ENCODE measurements at regions not wholly inside any gene's neighbourhood (a gene's known extent, or its start where the extent isn't known, plus 50 kb on each side); places are given as distances from the start of the nearest gene placed in this dataset.
"Not testable (repeated sequence)": the region's sequence is repeated elsewhere in the genome, so short reads cannot be mapped to it uniquely, and the experiment has no call there.

DNA sequence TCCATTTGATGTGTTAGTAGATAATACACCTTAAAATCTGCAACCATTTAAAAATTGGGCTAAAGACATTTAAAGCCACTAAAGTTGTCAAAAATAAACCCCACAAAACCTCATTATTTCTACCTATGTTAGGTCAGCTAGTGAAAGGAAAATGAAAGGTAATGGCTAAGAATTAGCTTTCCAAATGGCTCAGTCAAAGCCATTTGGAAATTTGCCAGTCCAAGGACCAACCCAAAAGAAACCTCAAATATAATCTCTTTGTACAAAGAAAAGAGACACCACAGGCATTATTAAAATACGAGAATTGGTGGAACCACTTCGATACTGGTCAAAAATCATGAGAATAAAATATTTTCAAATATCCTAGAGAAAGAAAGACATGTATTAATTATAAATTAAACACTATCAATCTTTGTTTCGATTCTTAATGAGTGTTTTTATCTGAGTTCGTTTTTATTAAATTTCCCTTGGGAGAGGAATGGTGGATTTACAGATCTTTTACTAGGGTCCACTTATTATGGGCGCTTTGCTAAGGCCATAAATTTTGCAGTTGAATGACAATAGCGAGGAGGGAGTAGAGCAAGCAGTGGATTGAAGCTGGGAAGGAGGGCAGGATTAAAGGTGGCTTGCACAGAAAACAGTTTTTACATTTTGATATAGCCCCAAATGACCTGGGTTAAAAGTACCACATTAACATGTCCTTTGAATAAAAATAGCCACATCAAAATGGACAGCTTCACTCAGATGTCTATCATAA, 116.8 kb upstream of the SHB start:
- no peak for DNase-seq (ENCODE audit: low spot score)

DNA sequence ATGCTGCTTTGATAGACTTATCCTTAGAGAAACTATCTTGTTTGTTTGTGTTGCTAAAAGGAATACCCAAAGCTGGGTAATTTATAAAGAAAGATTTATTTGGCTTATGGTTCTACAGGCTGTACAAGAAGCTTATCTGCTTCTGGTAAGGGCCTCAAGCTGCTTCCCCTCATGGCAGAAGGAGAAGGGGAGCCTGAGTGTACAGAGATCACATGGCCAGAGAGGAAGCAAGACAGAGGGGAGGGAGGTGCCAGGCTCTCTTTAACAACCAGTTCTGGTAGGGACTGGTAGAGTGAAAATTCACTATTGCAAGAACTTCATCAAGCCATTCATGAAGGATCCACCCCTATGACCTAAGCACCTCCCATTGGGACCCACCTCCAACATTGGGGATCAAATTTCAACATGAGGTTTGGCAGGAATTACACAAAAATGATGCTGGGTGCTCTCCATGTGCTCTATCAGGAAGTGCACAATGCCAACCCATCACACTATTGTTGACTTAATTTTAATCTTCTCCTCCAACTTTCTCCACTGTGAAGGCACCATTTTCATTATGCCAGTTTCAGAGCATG, 115.1 kb upstream of the SHB start:
- DNase-seq (ENCODE audit: low spot score) = no peak

DNA sequence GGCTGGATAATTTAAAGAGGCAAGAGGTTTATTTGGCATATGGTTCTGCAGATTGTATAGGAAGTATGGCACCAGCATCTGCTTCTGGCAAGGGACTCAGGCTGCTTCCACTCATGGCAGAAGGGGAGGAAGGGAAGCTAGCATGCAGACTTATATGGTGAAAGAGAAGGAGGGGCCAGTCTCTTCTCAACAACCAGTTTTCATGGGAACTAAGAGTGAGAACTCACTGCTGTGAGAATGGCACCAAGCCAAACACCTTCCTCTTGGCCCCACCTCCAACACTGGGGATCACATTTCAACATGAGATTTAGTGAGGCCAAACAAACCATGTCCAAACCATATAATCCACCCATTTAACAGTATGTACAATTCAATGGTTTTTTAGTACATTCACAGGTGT, 113.3 kb upstream of the SHB start:
- no peak for DNase-seq (ENCODE audit: low spot score)

DNA sequence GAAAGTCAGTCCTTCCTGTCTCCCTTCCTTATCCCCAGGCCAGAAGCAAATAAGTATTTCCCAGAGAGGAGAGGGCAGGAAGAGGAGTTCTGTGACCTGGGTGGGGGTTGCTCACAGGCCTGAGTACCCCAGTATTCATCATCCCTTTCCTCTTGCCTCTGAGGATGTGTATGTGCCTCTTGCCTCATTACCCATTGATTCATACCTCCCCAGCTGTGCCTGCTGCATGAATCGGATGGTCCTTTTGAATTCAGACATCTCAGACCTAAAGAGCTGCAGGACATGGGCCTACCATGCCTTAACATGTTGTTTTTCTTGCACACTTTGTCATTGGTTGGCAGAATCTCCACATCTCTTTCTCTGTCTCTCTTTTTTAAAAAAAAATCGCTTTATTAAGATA, 112.8 kb upstream of the SHB start:
- DNase-seq (ENCODE audit: low spot score) = no peak

GRCh38 chr9:38181232-38181631, 112.2 kb upstream of the SHB start:
- DNase-seq (ENCODE audit: low spot score) = no peak

DNA sequence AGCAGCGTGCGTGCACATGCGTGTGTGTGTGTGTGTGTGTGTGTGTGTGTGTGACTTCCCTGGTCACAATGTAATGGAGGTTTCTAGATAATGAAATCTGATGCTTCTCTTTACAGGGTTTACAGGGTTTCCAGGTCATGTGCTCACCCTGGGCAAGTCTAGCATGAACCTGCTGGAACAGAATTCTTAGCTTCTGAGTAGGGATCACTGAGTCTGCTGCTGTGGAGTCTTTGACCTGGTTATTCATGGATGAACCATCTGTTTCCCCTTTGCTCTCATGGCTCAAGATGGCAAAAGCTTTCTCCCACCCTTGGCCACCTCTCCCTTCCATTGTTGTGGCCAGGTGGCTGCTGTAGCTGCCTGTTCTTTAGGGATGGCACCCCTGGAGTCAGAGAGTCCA, 111.6 kb upstream of the SHB start:
- DNase-seq (ENCODE audit: low spot score) = no peak

DNA sequence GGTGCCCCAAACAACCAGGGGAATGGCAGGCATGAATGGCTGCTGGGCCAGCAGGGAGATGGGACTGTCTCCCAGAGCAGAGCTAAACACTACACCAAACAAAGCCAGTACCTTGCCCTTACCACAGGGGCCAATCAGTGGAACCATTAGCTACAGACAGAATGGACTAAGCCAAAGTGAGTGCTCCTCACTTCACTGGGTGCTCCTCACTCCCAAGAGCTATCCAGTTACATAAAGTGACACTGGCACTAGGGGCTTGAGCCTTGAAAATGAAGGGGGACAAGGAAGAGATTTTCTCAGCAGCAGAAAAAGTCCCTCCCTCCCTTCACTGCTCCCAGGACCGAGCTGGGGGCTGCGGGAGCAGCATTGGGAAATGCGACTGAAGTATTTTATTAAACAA, 110.9 kb upstream of the SHB start:
- no peak for DNase-seq (ENCODE audit: low spot score)

GRCh38 chr9:38178237-38178636, 109.2 kb upstream of the SHB start:
- no peak for DNase-seq (ENCODE audit: low spot score)

GRCh38 chr9:38177680-38178079, 108.7 kb upstream of the SHB start:
- DNase-seq (ENCODE audit: low spot score) = no peak

DNA sequence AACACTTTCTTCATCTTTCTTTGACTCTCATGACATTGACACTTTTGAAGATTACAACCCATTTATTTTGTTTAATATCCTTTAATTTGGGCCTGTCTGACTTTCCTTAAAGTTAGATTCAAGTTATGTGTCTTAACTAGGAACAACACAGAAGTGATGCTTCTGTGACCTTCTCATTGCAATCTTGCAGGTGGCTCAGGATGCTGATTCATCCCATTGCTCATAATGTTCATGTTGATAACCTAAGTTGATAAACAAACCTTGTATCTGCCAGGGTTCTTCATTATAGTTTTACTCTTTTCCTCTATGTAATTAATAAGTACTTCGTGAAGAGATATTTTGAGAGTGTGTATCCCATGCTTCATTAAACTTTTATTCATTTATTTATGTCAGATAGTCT, 107.2 kb upstream of the SHB start:
- no peak for DNase-seq (ENCODE audit: low spot score)

GRCh38 chr9:38175423-38175822, 106.4 kb upstream of the SHB start:
- DNase-seq (ENCODE audit: low spot score) = no peak

- no peak for DNase-seq (ENCODE audit: low spot score)
Observed at GRCh38 chr9:38172586-38172985, 103.6 kb upstream of the SHB start.

DNA sequence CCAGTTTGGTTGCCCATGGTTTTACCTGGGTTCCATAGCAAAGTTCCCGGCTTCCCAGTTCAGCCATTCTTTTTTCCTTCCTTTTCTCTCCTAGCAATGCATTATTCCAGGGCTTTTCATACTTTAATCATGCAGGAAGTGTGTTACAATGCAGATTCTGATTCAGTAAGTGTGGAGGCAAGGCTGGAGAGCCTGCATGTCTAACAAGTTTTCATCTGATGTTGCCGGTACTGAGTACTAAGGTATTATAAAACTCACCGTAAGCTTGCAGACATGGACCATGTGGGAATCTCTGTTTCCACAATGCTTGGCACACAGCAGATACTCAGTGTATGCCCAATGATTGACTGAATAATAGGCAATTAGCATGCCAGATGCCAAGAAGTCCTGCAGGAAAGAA, 102.9 kb upstream of the SHB start:
- DNase-seq (ENCODE audit: low spot score) = no peak

GRCh38 chr9:38171538-38171884, 102.5 kb upstream of the SHB start:
- no peak for DNase-seq (ENCODE audit: low spot score)

DNA sequence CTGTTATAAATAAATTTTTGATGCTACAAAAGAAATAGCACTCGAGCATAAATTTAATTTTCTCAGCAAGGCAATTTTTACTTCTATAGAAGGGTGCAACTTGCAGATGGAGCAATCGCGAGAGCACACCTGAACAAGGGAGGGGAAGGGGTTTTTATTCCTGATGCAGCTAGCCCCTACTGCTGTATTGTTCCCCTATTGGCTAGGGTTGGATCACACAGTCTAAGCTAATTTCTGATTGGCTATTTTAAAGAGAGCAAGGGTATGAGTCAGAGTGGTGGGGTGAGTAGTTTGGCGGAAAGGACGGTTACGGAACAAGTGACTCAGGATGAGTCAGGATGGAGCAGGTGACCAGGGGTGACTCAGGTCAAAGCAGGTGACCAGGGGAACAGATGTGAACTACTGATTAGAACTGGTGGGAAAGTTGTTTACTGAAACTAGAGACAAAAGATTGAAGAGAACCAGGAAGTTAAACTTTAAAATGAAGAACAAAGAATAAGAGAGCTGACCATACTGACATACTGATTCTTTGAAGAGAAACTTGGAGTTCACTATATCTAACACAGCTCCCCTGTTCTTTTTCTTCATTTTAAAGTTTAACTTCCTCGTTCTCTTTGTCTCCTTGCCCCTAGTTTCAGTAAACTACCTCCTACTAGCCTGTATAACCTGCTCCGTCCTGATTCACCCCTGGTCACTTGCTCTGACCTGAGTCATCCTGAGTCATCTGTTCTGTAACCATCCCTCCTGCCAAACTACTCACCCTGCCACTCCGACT, 101.9 kb upstream of the SHB start:
- DNase-seq (ENCODE audit: low spot score) = not testable (repeated sequence)

DNA sequence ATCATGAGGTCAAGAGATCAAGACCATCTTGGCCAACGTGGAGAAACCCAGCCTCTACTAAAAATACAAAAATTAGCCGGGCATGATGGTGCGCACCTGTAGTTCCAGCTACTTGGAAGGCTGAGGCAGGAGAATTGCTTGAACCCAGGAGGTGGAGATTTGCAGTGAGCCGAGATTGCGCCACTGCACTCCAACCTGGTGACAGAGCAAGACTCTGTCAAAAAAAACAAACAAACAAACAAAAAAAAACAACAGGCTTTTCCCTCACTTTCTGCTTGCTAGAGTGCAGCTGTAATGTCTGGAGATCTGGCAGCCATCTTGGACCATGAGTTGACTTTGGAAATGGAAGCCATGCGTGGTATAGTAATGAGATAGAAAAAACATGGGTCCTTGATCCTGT, 101.1 kb upstream of the SHB start:
- DNase-seq (ENCODE audit: low spot score) = not testable (repeated sequence)

GRCh38 chr9:38166501-38166900, 97.5 kb upstream of the SHB start:
- DNase-seq (ENCODE audit: low spot score) = no peak

GRCh38 chr9:38164659-38165221, 95.7 kb upstream of the SHB start:
- no peak for DNase-seq (ENCODE audit: low spot score)

- no peak for DNase-seq (ENCODE audit: low spot score)
Observed at GRCh38 chr9:38163518-38163917, 94.5 kb upstream of the SHB start.

DNA sequence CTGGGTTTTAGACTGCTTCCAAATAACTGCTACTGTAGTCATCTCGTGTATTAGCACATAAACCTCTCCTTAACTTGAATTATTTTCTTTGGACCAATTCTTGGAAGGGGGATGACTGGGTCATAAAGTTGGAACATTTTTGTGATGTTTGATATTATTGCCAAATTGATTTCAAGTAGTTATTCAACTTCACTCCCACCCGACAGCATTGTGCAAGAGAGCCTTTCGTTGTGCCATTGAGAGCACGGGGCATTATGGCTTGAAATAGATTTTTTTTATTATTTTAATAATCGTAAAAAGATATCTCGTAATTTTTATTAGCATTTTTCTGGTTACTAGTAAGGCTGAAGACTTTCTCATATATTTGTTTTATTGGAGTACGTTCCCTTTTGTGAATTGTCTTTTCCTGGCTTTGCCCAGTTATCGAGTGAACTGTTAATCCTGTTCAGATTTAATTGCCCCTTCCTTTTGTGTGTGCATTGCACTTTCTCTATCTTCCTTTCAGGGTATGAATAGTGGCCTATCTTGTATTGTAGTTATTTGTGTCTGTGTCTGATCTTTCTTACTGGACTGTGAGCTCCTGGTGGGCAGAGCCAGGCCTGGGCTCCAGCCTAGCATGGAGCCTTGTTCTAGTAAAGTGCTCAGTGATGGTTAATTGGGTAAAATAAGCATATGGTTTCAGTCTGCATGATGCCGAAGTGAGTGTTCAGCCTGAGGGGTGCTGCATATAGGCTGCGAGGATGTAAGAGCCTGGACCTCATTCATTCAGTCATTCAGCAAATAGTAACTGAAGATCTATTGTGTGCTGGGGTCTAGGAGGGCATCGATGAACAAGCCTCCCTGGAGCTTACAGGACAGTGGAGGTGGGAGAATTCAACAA, 93.5 kb upstream of the SHB start:
- no peak for DNase-seq (ENCODE audit: low spot score)

GRCh38 chr9:38160613-38161215, 91.7 kb upstream of the SHB start:
- DNase-seq (ENCODE audit: low spot score) = peak; percentile 43

DNA sequence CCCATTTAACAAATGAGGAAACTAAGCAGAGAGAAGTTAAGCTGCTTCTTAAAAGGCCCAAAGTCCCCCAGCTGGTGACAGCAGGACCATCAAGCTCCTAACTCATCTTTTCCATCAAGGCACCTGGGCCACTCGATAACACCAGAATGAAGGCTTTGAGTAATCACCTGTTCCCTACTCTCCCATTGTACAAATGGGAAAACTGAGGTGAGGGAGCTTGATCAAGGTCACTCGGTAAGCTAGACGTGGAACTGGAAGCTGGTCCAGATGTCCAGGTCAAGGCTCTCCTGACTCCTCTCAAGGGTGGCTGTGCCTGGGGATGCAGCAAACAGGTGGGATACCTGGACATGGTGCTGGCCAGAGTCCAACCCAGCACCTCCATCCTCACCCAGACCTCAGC, 90.6 kb upstream of the SHB start:
- no peak for DNase-seq (ENCODE audit: low spot score)
